ENCODE measurements at regions not wholly inside any gene's neighbourhood (a gene's known extent, or its start where the extent isn't known, plus 50 kb on each side); places are given as distances from the start of the nearest gene placed in this dataset.

- Histone ChIP-seq H3K27me3 (ENCODE audit: insufficient read depth, low read length) (no peaks in the 10 kb centered on the region), H3K27ac (ENCODE audit: low read length) (no peak overlapping the region), H3K36me3 (ENCODE audit: insufficient read depth, low read depth, low read length) (no peaks in the 10 kb centered on the region), H3K4me3 (ENCODE audit: low read length) (no peak overlapping the region), H3K9me3 (ENCODE audit: insufficient read depth, low read depth, low read length) (no peaks in the 10 kb centered on the region), H3K4me1 (ENCODE audit: insufficient read depth, low read length) (no peaks in the 10 kb centered on the region; the same call in 1 of the 2 replicates), H3K9ac (ENCODE audit: low read depth, low read length) (no peak overlapping the region)
These were observed 119.8 kb upstream of the BACE2 start for GRCh38 chr21:41048145-41048544.

GRCh38 chr21:41048623-41049022 lies 119.3 kb upstream of the BACE2 start:
- Histone ChIP-seq H3K9me3 (ENCODE audit: insufficient read depth, low read depth, low read length) (no peaks in the 10 kb centered on the region), H3K36me3 (ENCODE audit: insufficient read depth, low read depth, low read length) (no peaks in the 10 kb centered on the region), H3K27me3 (ENCODE audit: insufficient read depth, low read length) (no peaks in the 10 kb centered on the region), H3K4me1 (ENCODE audit: insufficient read depth, low read length) (no peaks in the 10 kb centered on the region; the same call in 1 of the 2 replicates), H3K9ac (ENCODE audit: low read depth, low read length) (no peak overlapping the region), H3K27ac (ENCODE audit: low read length) (no peak overlapping the region), H3K4me3 (ENCODE audit: low read length) (no peak overlapping the region)

- H3K27ac ChIP-seq (ENCODE audit: low read length) = no peak overlapping the region
- no peaks in the 10 kb centered on the region for H3K27me3 ChIP-seq (ENCODE audit: insufficient read depth, low read length)
- no peaks in the 10 kb centered on the region for H3K9me3 ChIP-seq (ENCODE audit: insufficient read depth, low read depth, low read length)
- H3K4me1 ChIP-seq (ENCODE audit: insufficient read depth, low read length) = no peaks in the 10 kb centered on the region
- no peak overlapping the region for H3K4me3 ChIP-seq (ENCODE audit: low read length)
- no peak overlapping the region for H3K9ac ChIP-seq (ENCODE audit: low read depth, low read length)
- H3K36me3 ChIP-seq (ENCODE audit: insufficient read depth, low read depth, low read length) = no peaks in the 10 kb centered on the region
These were observed 115.0 kb upstream of the BACE2 start for GRCh38 chr21:41052820-41053555.

- H3K36me3 ChIP-seq (ENCODE audit: insufficient read depth, low read depth, low read length) = no peaks in the 10 kb centered on the region
- H3K9me3 ChIP-seq (ENCODE audit: insufficient read depth, low read depth, low read length) = no peaks in the 10 kb centered on the region
- H3K4me3 ChIP-seq (ENCODE audit: low read length) = no peak overlapping the region
- no peaks in the 10 kb centered on the region for H3K4me1 ChIP-seq (ENCODE audit: insufficient read depth, low read length)
- H3K27me3 ChIP-seq (ENCODE audit: insufficient read depth, low read length) = no peaks in the 10 kb centered on the region
- H3K9ac ChIP-seq (ENCODE audit: low read depth, low read length) = no peak overlapping the region
- no peak overlapping the region for H3K27ac ChIP-seq (ENCODE audit: low read length)
These were observed 113.9 kb upstream of the BACE2 start for GRCh38 chr21:41054018-41054578.

- Histone ChIP-seq H3K27me3 (ENCODE audit: insufficient read depth, low read length) (no peaks in the 10 kb centered on the region), H3K27ac (ENCODE audit: low read length) (no peak overlapping the region), H3K36me3 (ENCODE audit: insufficient read depth, low read depth, low read length) (no peaks in the 10 kb centered on the region), H3K9ac (ENCODE audit: low read depth, low read length) (no peak overlapping the region), H3K4me1 (ENCODE audit: insufficient read depth, low read length) (no peaks in the 10 kb centered on the region), H3K9me3 (ENCODE audit: insufficient read depth, low read depth, low read length) (no peaks in the 10 kb centered on the region), H3K4me3 (ENCODE audit: low read length) (no peak overlapping the region)
These were observed 112.7 kb upstream of the BACE2 start for GRCh38 chr21:41055266-41055665.

- no peaks in the 10 kb centered on the region for H3K36me3 ChIP-seq (ENCODE audit: insufficient read depth, low read depth, low read length)
- H3K4me1 ChIP-seq (ENCODE audit: insufficient read depth, low read length) = peaks cover 6% of the 10 kb centered on the region; the same call in 1 of the 2 replicates
- H3K27ac ChIP-seq (ENCODE audit: low read length) = no peak overlapping the region
- H3K4me3 ChIP-seq (ENCODE audit: low read length) = no peak overlapping the region
- no peaks in the 10 kb centered on the region for H3K9me3 ChIP-seq (ENCODE audit: insufficient read depth, low read depth, low read length)
- H3K9ac ChIP-seq (ENCODE audit: low read depth, low read length) = no peak overlapping the region
- H3K27me3 ChIP-seq (ENCODE audit: insufficient read depth, low read length) = no peaks in the 10 kb centered on the region
These were observed 108.1 kb upstream of the BACE2 start for GRCh38 chr21:41059871-41060270.

- no peak overlapping the region for H3K4me3 ChIP-seq (ENCODE audit: low read length)
- H3K9me3 ChIP-seq (ENCODE audit: insufficient read depth, low read depth, low read length) = no peaks in the 10 kb centered on the region
- no peak overlapping the region for H3K9ac ChIP-seq (ENCODE audit: low read depth, low read length)
- H3K36me3 ChIP-seq (ENCODE audit: insufficient read depth, low read depth, low read length) = no peaks in the 10 kb centered on the region
- H3K4me1 ChIP-seq (ENCODE audit: insufficient read depth, low read length) = peaks cover 6% of the 10 kb centered on the region; the same call in 1 of the 2 replicates
- H3K27ac ChIP-seq (ENCODE audit: low read length) = no peak overlapping the region
- no peaks in the 10 kb centered on the region for H3K27me3 ChIP-seq (ENCODE audit: insufficient read depth, low read length)
These were observed 106.3 kb upstream of the BACE2 start for GRCh38 chr21:41061701-41062100.

- H3K9me3 ChIP-seq (ENCODE audit: insufficient read depth, low read depth, low read length) = no peaks in the 10 kb centered on the region
- no peak overlapping the region for H3K9ac ChIP-seq (ENCODE audit: low read depth, low read length)
- peaks cover 8% of the 10 kb centered on the region; the same call in 1 of the 2 replicates for H3K4me1 ChIP-seq (ENCODE audit: insufficient read depth, low read length)
- no peaks in the 10 kb centered on the region for H3K36me3 ChIP-seq (ENCODE audit: insufficient read depth, low read depth, low read length)
- H3K27ac ChIP-seq (ENCODE audit: low read length) = no peak overlapping the region
- H3K27me3 ChIP-seq (ENCODE audit: insufficient read depth, low read length) = peaks cover 6% of the 10 kb centered on the region; the same call in 1 of the 2 replicates
- H3K4me3 ChIP-seq (ENCODE audit: low read length) = no peak overlapping the region
These were observed 103.6 kb upstream of the BACE2 start for GRCh38 chr21:41064334-41064791.

- Histone ChIP-seq H3K9ac (ENCODE audit: low read depth, low read length) (no peak overlapping the region), H3K4me3 (ENCODE audit: low read length) (no peak overlapping the region), H3K4me1 (ENCODE audit: insufficient read depth, low read length) (peaks cover 8% of the 10 kb centered on the region; the same call in 1 of the 2 replicates), H3K27me3 (ENCODE audit: insufficient read depth, low read length) (peaks cover 6% of the 10 kb centered on the region; the same call in 1 of the 2 replicates), H3K9me3 (ENCODE audit: insufficient read depth, low read depth, low read length) (no peaks in the 10 kb centered on the region), H3K36me3 (ENCODE audit: insufficient read depth, low read depth, low read length) (no peaks in the 10 kb centered on the region), H3K27ac (ENCODE audit: low read length) (no peak overlapping the region)
These were observed 103.0 kb upstream of the BACE2 start for GRCh38 chr21:41064951-41065350.

GRCh38 chr21:41065539-41065938 lies 102.4 kb upstream of the BACE2 start:
- peaks cover 8% of the 10 kb centered on the region; the same call in 1 of the 2 replicates for H3K4me1 ChIP-seq (ENCODE audit: insufficient read depth, low read length)

GRCh38 chr21:41066086-41066938 lies 101.6 kb upstream of the BACE2 start:
- H3K9ac ChIP-seq (ENCODE audit: low read depth, low read length) = no peak overlapping the region
- no peaks in the 10 kb centered on the region for H3K9me3 ChIP-seq (ENCODE audit: insufficient read depth, low read depth, low read length)
- peaks cover 8% of the 10 kb centered on the region; the same call in 1 of the 2 replicates for H3K4me1 ChIP-seq (ENCODE audit: insufficient read depth, low read length)
- no peak overlapping the region for H3K27ac ChIP-seq (ENCODE audit: low read length)
- no peaks in the 10 kb centered on the region for H3K36me3 ChIP-seq (ENCODE audit: insufficient read depth, low read depth, low read length)
- peaks cover 6% of the 10 kb centered on the region; the same call in 1 of the 2 replicates for H3K27me3 ChIP-seq (ENCODE audit: insufficient read depth, low read length)
- H3K4me3 ChIP-seq (ENCODE audit: low read length) = no peak overlapping the region

More at GRCh38 chr21:41065539-41065938, 102.4 kb upstream of the BACE2 start:
- peaks cover 6% of the 10 kb centered on the region; the same call in 1 of the 2 replicates for H3K27me3 ChIP-seq (ENCODE audit: insufficient read depth, low read length)
- no peak overlapping the region for H3K9ac ChIP-seq (ENCODE audit: low read depth, low read length)
- H3K4me3 ChIP-seq (ENCODE audit: low read length) = no peak overlapping the region
- H3K9me3 ChIP-seq (ENCODE audit: insufficient read depth, low read depth, low read length) = no peaks in the 10 kb centered on the region
- no peaks in the 10 kb centered on the region for H3K36me3 ChIP-seq (ENCODE audit: insufficient read depth, low read depth, low read length)
- no peak overlapping the region for H3K27ac ChIP-seq (ENCODE audit: low read length)
